ENCODE measurements at regions not wholly inside any gene's neighbourhood (a gene's known extent, or its start where the extent isn't known, plus 50 kb on each side); places are given as distances from the start of the nearest gene placed in this dataset.

- TF ChIP-seq CTCF (conservative IDR thresholded peaks at IDR 0.05; ENCODE audit: low read depth, low read length): no peak
- TF ChIP-seq EZH2phosphoT487 (IDR thresholded peaks at IDR 0.05; ENCODE audit: borderline replicate concordance, low read length): no peak
Observed at GRCh38 chr18:52118684-52119083, 221.3 kb upstream of the DCC start.
